H9 (cell line): ENCODE measurements at regions not wholly inside any gene's neighbourhood (a gene's known extent, or its start where the extent isn't known, plus 50 kb on each side); places are given as distances from the start of the nearest gene placed in this dataset.

Source experiments
- DNase-seq: peaks from one replicate; pipeline ENCODE4 v3.0.0-alpha.2; 2017
- H2AFZ ChIP-seq: one replicate; pipeline ENCODE4 v1.6.1; 2013; ENCODE audit warnings: mild to moderate bottlenecking, low read length, control low read depth, moderate library complexity
- H2AK5ac ChIP-seq: 2 replicates; pipeline ENCODE4 v1.6.1; 2013; ENCODE audit warnings: low read length, control low read depth, mixed read lengths; ENCODE audit not compliant: insufficient read length
- H2BK120ac ChIP-seq: one replicate; pipeline ENCODE4 v1.6.1; 2013; ENCODE audit warnings: low read depth, mild to moderate bottlenecking, low read length, control low read depth, inconsistent platforms; ENCODE audit not compliant: poor library complexity, severe bottlenecking
- H2BK12ac ChIP-seq: 2 replicates; pipeline ENCODE4 v1.6.1; 2013; ENCODE audit warnings: low read length, control low read depth, mixed read lengths, low read depth; ENCODE audit not compliant: insufficient read length
- H2BK15ac ChIP-seq: 2 replicates; pipeline ENCODE4 v1.6.1; 2013; ENCODE audit warnings: low read depth, low read length, control low read depth
- H2BK20ac ChIP-seq: one replicate; pipeline ENCODE4 v1.6.1; 2013; ENCODE audit warnings: low read depth, mild to moderate bottlenecking, low read length, control low read depth, inconsistent platforms; ENCODE audit not compliant: poor library complexity, severe bottlenecking
- H2BK5ac ChIP-seq: 2 replicates; pipeline ENCODE4 v1.6.1; 2013; ENCODE audit warnings: low read length, control low read depth, mixed read lengths; ENCODE audit not compliant: insufficient read length
- H3K14ac ChIP-seq: 2 replicates; pipeline ENCODE4 v1.6.1; 2013; ENCODE audit warnings: low read length, control low read depth; ENCODE audit not compliant: insufficient read depth
- H3K18ac ChIP-seq: 2 replicates; pipeline ENCODE4 v1.6.1; 2013; ENCODE audit warnings: low read depth, mild to moderate bottlenecking, mixed read lengths, low read length, control low read depth; ENCODE audit not compliant: insufficient read length
- H3K23ac ChIP-seq: 2 replicates; pipeline ENCODE4 v1.6.1; 2013; ENCODE audit warnings: low read length, control low read depth, mixed read lengths, low read depth; ENCODE audit not compliant: insufficient read length
- H3K23me2 ChIP-seq: 2 replicates; pipeline ENCODE4 v1.6.1; 2013; ENCODE audit warnings: low read depth, mild to moderate bottlenecking, mixed read lengths, low read length, control low read depth; ENCODE audit not compliant: insufficient read length, poor library complexity, severe bottlenecking
- H3K27ac ChIP-seq: 2 replicates; pipeline ENCODE4 v1.5.1; 2013; ENCODE audit warnings: low read length, control low read depth, mixed read lengths, low read depth; ENCODE audit not compliant: insufficient read length
- H3K27me3 ChIP-seq: 2 replicates; pipeline ENCODE4 v1.6.1; 2013; ENCODE audit warnings: low read length, control low read depth, inconsistent platforms; ENCODE audit not compliant: insufficient read depth
- H3K4ac ChIP-seq: 2 replicates; pipeline ENCODE4 v1.6.1; 2013; ENCODE audit warnings: low read depth, mild to moderate bottlenecking, control low read depth, inconsistent platforms, low read length, moderate library complexity
- H3K4me1 ChIP-seq: 2 replicates; pipeline ENCODE4 v1.6.1; 2013; ENCODE audit warnings: low read length, control low read depth, inconsistent platforms; ENCODE audit not compliant: insufficient read depth
- H3K4me2 ChIP-seq: 2 replicates; pipeline ENCODE4 v1.6.1; 2013; ENCODE audit warnings: low read length, control low read depth, mixed read lengths; ENCODE audit not compliant: insufficient read length, insufficient read depth
- H3K56ac ChIP-seq: 2 replicates; pipeline ENCODE4 v1.6.1; 2013; ENCODE audit warnings: low read depth, mild to moderate bottlenecking, mixed read lengths, low read length, control low read depth; ENCODE audit not compliant: insufficient read length
- H3K79me1 ChIP-seq: 2 replicates; pipeline ENCODE4 v1.6.1; 2013; ENCODE audit warnings: low read depth, mild to moderate bottlenecking, moderate library complexity, low read length, control low read depth, inconsistent platforms; ENCODE audit not compliant: insufficient read depth, poor library complexity, severe bottlenecking
- H3K79me2 ChIP-seq: 2 replicates; pipeline ENCODE4 v1.6.1; 2013; ENCODE audit warnings: low read length, control low read depth, inconsistent platforms; ENCODE audit not compliant: insufficient read depth
- H3K9ac ChIP-seq: 2 replicates; pipeline ENCODE4 v1.6.1; 2013; ENCODE audit warnings: low read length, control low read depth, mixed read lengths; ENCODE audit not compliant: insufficient read length; ENCODE audit errors: extremely low read depth
- H3K9me3 ChIP-seq: one replicate; pipeline ENCODE4 v1.6.1; 2013; ENCODE audit warnings: low read depth, low read length, inconsistent platforms; ENCODE audit not compliant: control insufficient read depth
- H3T11ph ChIP-seq: one replicate; pipeline ENCODE4 v1.6.1; 2013; ENCODE audit warnings: mild to moderate bottlenecking, low read length, control low read depth, inconsistent platforms
- H4K20me1 ChIP-seq: one replicate; pipeline ENCODE4 v1.6.1; 2013; ENCODE audit not compliant: control insufficient read depth, insufficient read length, insufficient read depth
- H4K5ac ChIP-seq: 2 replicates; pipeline ENCODE4 v1.6.1; 2013; ENCODE audit warnings: low read depth, mild to moderate bottlenecking, mixed read lengths, low read length, control low read depth; ENCODE audit not compliant: insufficient read length
- H4K8ac ChIP-seq: replicated peaks from 2 replicates; pipeline ENCODE4 v1.6.1; 2013; ENCODE audit warnings: low read length, control low read depth, mixed read lengths, low read depth; ENCODE audit not compliant: insufficient read length
- H4K91ac ChIP-seq: 2 replicates; pipeline ENCODE4 v1.6.1; 2013; ENCODE audit warnings: low read depth, mild to moderate bottlenecking, moderate library complexity, mixed read lengths, low read length, control low read depth; ENCODE audit not compliant: insufficient read length
- H3K27ac Mint-ChIP-seq, 3 experiments: 2 replicates in 2 of 3; 3 replicates in 1 of 3; pipeline ENCODE4 v1.8.0; 2020 to 2021; ENCODE audit warnings: mixed read lengths in 3 of 3, mild to moderate bottlenecking in 1 of 3, moderate library complexity in 1 of 3
- H3K27me3 Mint-ChIP-seq: 2 replicates; pipeline ENCODE4 v1.8.0; 2021; ENCODE audit warnings: low read depth, mild to moderate bottlenecking, moderate library complexity, mixed read lengths
- H3K36me3 Mint-ChIP-seq, 3 experiments: 2 replicates in 2 of 3; 3 replicates in 1 of 3; pipeline ENCODE4 v1.8.0; 2020 to 2021; ENCODE audit warnings: low read depth in 3 of 3, mixed read lengths in 3 of 3; ENCODE audit not compliant: insufficient read depth in 1 of 3
- H3K4me1 Mint-ChIP-seq, 2 experiments: 2 replicates each; pipeline ENCODE4 v1.8.0; 2020; ENCODE audit warnings: mixed read lengths in 2 of 2
- H3K4me3 Mint-ChIP-seq, 2 experiments: 2 replicates in 1 of 2; 3 replicates in 1 of 2; pipeline ENCODE4 v1.8.0; 2020 to 2021; ENCODE audit warnings: mild to moderate bottlenecking in 2 of 2, mixed read lengths in 2 of 2, moderate library complexity in 1 of 2
- H3K9me3 Mint-ChIP-seq, 2 experiments: 2 replicates in 1 of 2; 3 replicates in 1 of 2; pipeline ENCODE4 v1.8.0; 2020; ENCODE audit warnings: mild to moderate bottlenecking in 2 of 2, mixed read lengths in 2 of 2, moderate library complexity in 1 of 2
- CTCF ChIP-seq: fragments of 200-600 bp; sonication (generic); conservative IDR thresholded peaks from 3 replicates; pipeline ENCODE4 v1.8.0; 2021; ENCODE audit warnings: antibody characterized with exemption, mild to moderate bottlenecking
- WGBS: extraction: QIAGEN DNeasy Blood & Tissue Kit; methylation state at CpG from one replicate; pipeline ENCODE4 v1.1.7; 2013; ENCODE audit warnings: missing lambda C conversion rate, low lambda C conversion rate, mixed read lengths; ENCODE audit not compliant: insufficient read length; ENCODE audit errors: extremely low coverage; 5-methylcytosine and 5-hydroxymethylcytosine counted together

- no peak overlapping the region for H2BK120ac ChIP-seq
- peaks cover 0 to 3% of the 10 kb centered on the region in 2 experiments; a peak in 2 of 5 replicates for H3K9me3 Mint-ChIP-seq
- no peaks in the 10 kb centered on the region for H3K23me2 ChIP-seq
- H3K79me2 ChIP-seq: no peaks in the 10 kb centered on the region
- H2BK12ac ChIP-seq: no peak overlapping the region
- H3K4me2 ChIP-seq: no peak overlapping the region
- H3K4me1 ChIP-seq: no peaks in the 10 kb centered on the region
- no peak overlapping the region for H2BK5ac ChIP-seq
- no peaks in the 10 kb centered on the region for H3K27me3 ChIP-seq
- no peak overlapping the region for H3T11ph ChIP-seq
- no peak overlapping the region for H2BK20ac ChIP-seq
- no peaks in the 10 kb centered on the region for H3K9me3 ChIP-seq
- no peak overlapping the region for H3K14ac ChIP-seq
- no peak for TF ChIP-seq CTCF
- H2AFZ ChIP-seq: no peak overlapping the region
- H3K4me3 Mint-ChIP-seq: no peak overlapping the region
- H3K18ac ChIP-seq: no peak overlapping the region
- no peak overlapping the region; a peak in 1 of 7 replicates for H3K27ac Mint-ChIP-seq
- no peak overlapping the region for H3K4ac ChIP-seq
- H4K8ac ChIP-seq: no peak overlapping the region
- no peak overlapping the region for H3K27ac ChIP-seq
- H3K23ac ChIP-seq: no peak overlapping the region
- no peak overlapping the region for H4K91ac ChIP-seq
- H3K79me1 ChIP-seq: no peaks in the 10 kb centered on the region
- no peaks in the 10 kb centered on the region for H3K36me3 Mint-ChIP-seq
- no peak for DNase-seq
- no peak overlapping the region for H2BK15ac ChIP-seq
- H2AK5ac ChIP-seq: no peak overlapping the region
- H4K20me1 ChIP-seq: no peaks in the 10 kb centered on the region
- H3K9ac ChIP-seq: no peak overlapping the region
- H3K27me3 Mint-ChIP-seq: peaks cover 4% of the 10 kb centered on the region; the same call in 1 of the 2 replicates
- H4K5ac ChIP-seq: no peak overlapping the region
- no peak overlapping the region for H3K56ac ChIP-seq
- no CpG with 5 or more reads among the region's 4 CpGs for whole genome bisulfite sequencing
- peaks cover 21 to 28% of the 10 kb centered on the region in 2 experiments for H3K4me1 Mint-ChIP-seq
These were observed 503.1 kb downstream of the PREX1 start for GRCh38 chr20:48324744-48325143.
